Suprapubic skin (tissue), 4 donors: ENCODE measurements at regions not wholly inside any gene's neighbourhood (a gene's known extent, or its start where the extent isn't known, plus 50 kb on each side); places are given as distances from the start of the nearest gene placed in this dataset.

Experiments used
- CTCF ChIP-seq, 2 donors: fragments of 200-600 bp in 1 of 2; fragments of 450-650 bp in 1 of 2; sonication (generic) in 1 of 2; IDR thresholded peaks; one replicate each; pipeline ENCODE4 v1.5.1; 2016 to 2019; ENCODE audit warnings: antibody characterized with exemption in 2 of 2, mild to moderate bottlenecking in 1 of 2, moderate library complexity in 1 of 2
- POLR2A ChIP-seq, 2 donors: fragments of 450-650 bp; IDR thresholded peaks; one replicate each; pipeline ENCODE4 v1.6.1; 2017; ENCODE audit warnings: antibody characterized with exemption in 2 of 2, mild to moderate bottlenecking in 2 of 2, moderate library complexity in 2 of 2
- POLR2AphosphoS5 ChIP-seq, 3 donors: sonication (generic); formaldehyde crosslinking; IDR thresholded peaks; one replicate each; pipeline ENCODE4 v1.6.1; 2017; ENCODE audit warnings: antibody characterized with exemption in 3 of 3

GRCh38 chrX:67114635-67115034 is 429.2 kb upstream of the AR start:
- TF ChIP-seq CTCF (IDR thresholded peaks at IDR 0.05), result no peak
- TF ChIP-seq POLR2AphosphoS5 (IDR thresholded peaks at IDR 0.05), result no peak
- no peak for TF ChIP-seq POLR2A (IDR thresholded peaks at IDR 0.05)
